Endometrial microvascular endothelial cells (primary cell): ENCODE measurements at regions not wholly inside any gene's neighbourhood (a gene's known extent, or its start where the extent isn't known, plus 50 kb on each side); places are given as distances from the start of the nearest gene placed in this dataset.

ENCODE experiments used
- in situ Hi-C: cut with HindIII; loops from 2 replicates; pipeline ENCODE4 v1.10.0; 2017; ENCODE audit warnings: low sequenced_read_pairs, low pct_unique_long_range_greater_than_20kb; ENCODE audit errors: inconsistent ontology term

DNA sequence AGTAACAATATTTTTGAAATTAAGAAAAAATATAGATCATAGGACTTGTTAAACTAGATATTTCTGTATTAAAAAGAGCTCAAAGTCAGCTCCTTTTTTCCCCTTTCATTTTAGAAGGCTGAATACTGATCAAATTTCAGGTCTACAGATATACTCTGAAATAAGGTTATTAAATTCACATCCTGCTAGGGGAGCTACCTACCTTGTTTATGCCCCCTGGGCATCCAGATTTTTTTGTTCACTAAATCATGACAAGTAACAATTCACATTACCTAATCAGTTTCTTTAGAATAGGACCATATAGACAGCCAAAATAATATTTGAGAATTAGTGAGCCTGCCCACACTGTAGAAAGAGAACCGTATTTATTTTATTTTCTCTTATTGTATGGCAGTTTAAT is 276.2 kb downstream of the USP25 start:
- in situ Hi-C loops: no loop called here

DNA sequence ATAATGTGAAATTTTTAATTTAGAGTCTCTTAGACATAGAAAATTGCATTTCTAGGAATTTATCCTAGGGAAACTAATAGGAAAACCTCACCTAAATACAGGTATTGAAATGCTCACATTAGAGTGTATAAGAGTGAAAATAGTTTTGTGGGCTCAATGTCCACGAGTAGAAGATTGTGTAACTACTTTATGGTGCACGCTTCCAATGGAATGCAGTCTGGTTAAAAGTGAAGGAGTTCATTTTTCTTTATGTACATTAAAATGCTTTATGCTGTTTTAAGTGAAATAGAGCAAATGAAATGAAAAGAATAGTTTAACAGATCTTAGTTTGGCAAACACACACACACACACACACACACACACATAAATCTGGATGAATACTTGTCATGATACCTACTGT is 278.2 kb downstream of the USP25 start:
- in situ Hi-C loops: no loop called here

DNA sequence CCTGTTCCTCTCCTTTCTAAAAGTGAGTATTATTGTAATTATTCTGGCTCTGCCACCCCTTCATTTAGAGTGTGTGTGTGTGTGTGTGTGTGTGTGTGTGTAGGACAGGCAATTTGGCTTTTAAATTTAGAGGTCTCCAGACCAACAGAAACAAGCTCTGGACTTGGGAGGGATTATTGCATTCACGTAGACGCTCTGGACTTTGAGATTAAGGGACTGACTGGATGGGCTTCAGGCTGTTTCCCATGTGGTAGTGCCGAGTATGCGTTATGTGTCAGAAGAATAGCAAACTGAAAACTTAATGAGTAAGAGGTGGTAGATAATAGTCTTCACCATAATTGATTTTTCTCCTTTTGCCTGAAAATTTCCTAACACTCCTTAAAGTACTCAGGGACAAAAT is 281.9 kb downstream of the USP25 start:
- in situ Hi-C loops: no loop called here

DNA sequence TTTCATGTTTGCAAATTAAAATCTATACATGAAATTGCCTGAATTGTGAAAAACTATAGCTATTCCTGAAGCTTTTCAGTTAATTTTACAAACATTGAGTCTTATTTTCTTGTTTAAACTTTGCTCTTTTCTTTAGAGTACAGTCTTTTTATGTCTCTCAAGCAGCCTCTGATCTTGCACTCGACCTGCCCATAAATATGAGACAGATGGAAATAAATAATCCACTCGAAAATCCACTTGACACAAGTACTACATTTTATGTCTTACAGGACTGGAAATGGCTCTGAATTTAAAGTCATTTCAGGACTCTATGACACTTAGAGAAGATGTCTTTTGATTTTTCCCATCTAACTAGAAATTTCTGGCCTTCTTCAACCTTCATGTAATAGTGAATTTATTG is 283.8 kb downstream of the USP25 start:
- in situ Hi-C loops: no loop called here

DNA sequence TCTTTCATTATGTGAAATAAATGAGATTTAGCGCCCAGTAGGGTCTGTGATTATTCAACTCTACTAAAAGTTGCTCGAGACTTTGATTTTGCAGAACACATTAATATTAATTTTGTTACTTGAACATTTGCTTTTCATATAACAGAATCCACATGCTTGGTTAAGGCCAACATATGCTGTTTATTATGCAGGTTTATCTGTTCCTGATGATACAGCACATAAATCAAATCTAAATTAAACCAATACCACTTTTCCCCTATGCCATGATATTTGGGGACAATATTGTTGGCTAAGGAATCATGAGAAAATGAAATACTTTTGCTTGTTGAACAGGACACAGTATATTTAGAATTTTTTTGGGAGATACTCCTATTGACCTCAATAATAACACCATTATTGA is 291.1 kb downstream of the USP25 start:
- in situ Hi-C loops: no loop called here

DNA sequence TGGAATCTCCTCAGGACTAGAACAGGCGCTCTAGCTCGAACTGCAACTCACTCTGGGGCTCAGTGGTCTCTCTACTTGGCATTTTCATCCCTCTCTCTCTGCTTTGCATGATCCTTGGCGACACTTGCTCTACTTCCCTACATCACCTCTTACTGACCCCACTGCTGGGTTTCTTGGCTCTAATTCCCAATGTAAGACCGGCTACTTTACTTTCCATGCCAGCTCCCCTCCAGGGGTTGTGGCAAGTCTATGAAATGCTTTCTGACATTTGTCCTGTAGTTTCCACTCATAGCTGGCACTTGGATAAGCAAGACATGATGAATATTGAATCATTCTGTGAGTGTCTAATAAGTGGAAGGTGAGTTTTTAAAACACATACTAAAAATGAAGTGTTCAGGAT is 292.3 kb downstream of the USP25 start:
- in situ Hi-C loops: no loop called here

DNA sequence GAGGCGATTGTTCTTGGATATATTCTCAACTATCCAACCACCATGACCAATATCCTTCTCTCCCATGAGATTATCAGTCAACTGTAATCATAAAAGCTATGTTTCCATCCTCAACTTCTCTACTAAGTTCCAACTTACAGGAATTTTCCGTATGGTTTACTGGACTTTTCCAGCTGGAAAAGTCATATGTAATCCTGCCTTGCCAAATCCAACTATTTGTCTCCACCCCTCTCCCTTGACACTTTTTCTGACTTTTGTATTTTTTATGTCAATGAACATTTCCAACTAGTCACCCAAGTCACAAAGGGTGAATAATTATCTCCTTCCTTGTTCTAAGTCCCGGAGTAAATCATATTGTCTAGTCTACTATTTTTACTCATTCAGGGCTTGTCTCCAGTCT is 293.1 kb downstream of the USP25 start:
- in situ Hi-C loops: no loop called here

DNA sequence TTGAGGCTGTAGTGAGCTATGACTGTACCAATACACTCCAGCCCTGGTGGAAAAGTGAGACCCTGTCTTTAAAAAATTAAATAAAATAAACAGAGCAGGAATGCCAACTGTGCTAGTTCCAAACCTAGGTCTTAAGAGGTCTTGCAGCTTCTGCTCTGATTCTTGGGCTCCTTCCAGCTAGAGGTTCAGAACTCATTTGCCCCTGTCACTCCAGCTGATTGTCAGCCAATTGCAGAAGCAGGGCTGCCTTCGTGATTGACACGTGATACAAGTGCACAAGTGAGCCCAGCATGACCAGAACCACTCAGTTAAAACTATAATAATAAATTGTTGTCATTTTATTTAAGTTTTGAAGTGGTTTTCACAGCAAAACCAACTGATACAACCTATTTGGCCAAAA is 298.4 kb downstream of the USP25 start:
- in situ Hi-C loops: no loop called here

DNA sequence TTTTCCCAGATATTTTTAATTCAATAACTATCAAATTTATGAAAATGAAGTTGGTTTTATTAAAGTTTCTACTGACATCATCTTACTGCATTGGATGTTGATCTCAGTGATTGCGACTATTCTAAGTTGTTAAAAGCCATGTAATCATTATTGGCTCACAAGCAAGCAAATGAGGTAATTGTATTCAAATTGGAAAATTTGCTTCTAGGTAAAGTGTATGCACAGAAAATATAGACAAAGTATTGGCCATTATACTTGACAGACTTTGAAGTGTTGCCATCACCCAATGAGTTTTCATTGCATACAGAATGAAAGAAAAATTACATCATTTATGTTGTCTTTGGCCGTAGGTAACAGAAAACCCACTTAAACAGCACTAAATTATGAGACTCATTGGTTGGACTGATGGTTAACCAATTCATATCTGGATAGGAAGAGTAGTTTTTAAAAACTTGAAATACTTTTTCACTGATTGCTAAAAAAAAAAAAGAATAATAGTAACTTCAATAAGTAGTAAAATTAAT is 299.2 kb downstream of the USP25 start:
- in situ Hi-C loops: no loop called here

DNA sequence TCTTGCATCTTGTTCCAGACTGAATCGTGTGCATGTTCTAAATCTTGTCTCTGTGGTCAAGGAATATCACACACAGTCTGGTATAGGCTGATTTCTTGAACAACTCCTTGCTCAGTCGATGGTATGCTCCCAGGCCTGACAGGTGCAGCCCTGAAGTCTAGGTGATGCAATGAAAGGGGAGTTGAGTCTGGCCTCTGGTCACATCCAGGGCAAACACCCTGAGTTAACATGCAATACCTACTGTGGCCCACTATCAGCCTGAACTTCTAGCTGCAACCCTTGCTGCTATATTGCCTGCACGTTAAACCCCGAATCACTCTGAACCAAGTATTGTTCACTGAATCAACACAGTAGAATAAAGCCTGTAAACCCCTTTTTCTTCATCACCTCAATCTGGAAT is 303.4 kb downstream of the USP25 start:
- in situ Hi-C loops: no loop called here

DNA sequence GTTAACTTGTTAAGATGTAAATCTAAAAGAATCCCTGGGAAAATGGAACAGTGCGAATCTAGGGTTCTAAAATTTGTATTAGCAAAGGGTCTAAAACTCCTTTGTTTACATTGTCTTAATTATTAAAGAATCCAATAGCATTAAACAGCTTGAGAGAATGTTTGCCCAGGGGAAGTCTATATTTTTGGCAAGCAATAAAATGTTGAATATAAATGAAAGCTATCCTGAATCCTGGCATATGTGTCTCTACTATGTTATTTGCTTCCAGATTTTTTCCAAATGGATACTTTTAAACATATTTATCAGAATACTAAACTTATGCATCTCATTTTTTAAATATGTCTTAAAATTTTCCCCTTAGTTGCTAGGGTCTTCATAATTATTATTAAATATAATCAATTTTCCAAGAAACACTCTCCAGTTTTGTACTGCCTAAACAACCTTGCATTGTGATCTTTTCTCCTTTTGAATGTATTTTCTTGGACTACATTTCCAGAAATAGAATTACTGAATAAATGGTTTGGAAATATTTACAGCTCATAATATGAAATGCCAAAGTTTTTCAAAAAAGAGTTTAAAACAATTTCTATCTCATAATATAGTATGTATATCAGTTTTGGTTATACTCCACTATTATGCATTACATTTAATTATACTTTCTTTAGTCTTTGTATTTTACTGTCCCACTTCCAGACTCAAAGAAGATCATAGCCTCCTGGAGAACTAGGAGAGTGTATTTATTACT is 304.8 kb downstream of the USP25 start:
- in situ Hi-C loops: no loop called here

DNA sequence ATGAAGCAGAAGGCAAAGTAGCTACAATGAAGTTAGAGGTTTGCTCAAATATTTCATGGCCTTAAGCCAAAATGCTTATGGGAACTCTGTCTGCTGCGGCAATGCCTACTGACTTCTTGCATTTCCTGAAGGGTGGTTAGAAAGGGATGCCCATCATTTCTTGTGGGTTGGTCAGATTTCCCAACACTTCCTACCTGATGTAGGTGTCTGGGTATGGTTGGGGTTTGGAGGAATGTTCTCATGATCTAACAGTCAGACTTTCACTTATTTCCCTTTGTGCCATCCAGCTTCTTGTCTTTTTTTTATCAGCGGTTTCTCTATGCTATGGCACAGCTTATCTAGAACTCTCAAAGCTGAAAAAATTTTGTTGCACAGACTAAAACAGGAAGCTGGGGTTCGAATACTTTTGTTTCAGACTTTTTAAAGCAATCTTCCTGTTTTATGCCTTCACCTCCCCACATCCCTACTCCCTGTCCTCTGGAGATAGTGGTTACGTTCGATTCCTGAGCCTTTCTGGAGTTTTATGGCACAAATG is 307.7 kb downstream of the USP25 start:
- in situ Hi-C loops: no loop called here

DNA sequence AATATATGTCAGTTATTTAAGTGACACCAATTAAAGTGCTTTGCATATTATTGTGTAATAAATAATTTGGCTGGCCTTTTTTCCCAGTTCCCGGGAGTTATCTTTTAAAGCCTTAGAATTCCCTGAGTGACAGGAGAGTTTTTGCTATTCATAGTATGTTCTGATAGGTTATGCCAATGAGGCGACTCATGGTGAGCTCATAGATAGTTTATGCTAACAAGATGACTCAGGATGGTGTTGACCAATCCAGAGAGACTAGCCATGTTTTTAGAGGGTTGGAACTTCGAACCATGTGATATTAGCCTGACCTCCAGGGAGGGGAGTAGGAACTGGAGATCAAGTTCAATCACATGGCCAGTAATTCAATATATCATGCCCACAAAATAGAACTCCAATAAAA is 310.8 kb downstream of the USP25 start:
- in situ Hi-C loops: no loop called here

DNA sequence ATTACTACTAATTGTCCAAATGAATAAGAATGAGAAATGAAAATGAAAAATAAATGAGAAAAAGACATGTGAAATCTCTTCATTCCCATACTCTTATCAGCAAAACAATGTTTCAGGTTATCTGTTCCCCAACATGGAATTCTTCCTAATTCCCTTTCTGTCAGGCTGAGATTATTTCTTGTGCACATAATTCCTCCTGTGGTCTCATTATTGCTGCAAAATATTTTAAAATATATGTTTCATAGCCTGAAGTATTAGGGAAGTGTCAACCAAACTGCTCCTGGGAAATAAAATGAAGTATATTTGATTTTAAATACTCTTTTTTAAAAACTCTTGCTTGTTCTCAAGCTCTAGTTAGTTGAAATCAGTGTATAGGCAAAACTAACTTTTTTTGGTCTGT is 314.9 kb downstream of the USP25 start:
- in situ Hi-C loops: no loop called here

DNA sequence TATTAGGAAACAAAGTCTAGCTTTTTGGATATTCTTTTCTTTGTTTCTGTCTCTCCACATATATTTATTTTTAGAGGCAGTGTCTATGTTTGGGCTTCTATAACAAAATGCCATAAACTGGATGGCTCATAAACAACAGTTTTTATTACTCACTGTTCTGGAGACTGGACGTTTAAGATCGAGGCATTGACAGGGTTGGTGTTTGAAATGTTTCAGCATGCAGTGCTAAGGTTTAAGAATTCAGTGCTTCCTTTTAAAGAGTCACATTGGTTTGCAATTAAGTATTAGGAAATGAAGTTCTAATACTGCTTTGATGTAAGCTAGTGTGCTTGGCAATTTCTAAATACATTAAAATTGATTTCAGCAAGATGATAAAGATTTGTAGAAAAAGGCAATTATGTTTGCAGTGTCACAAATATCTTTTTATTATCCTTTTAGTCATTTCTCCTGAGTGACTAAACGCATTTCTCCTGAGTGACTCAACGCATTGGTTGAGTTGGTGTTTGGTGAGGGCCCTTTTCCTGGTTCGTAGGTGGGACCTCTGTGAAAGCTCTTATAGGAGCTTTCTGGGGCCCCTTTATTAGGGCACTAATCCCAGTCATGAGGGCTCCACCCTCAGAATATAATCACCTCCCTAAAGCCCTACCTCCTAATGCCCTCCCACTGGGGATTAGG is 317.0 kb downstream of the USP25 start:
- in situ Hi-C loops: no loop called here

DNA sequence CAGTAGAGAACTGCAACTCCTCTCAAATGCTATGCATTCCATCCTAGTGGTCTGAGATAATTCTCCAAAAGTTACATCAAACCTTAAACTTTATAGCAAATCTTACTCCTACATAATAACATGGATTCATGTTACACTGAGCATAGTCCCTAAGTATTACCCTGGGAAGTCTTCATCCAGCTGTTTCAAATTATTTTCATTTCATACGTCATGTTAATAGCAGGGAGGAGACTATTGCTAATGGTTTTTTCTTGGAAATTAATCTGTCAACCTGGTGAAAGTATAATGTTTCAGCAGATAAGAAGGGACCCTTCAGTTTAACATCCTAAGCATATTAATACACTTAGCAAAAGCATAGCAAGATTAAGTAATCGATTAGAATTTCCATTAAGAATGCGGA is 318.1 kb downstream of the USP25 start:
- in situ Hi-C loops: no loop called here

DNA sequence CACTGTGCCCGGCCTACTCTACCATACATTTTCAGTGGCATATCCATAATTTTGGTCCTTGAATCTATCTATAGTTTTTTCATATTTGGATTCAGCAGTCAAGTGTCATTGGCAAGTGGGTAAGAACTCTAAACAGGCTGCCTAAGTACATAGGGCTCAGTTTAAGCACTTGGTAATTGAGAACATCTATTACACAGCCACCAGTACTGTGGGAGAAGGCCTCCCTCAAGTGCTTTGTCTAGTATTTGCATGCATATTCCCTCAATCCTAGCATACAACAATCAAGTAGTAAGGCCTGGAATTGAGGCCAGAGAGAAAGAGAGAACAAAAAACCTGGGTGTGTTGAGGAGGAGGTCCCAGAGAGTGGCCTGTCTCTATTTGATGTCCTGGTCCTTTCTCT is 325.2 kb downstream of the USP25 start:
- in situ Hi-C loops: no loop called here

DNA sequence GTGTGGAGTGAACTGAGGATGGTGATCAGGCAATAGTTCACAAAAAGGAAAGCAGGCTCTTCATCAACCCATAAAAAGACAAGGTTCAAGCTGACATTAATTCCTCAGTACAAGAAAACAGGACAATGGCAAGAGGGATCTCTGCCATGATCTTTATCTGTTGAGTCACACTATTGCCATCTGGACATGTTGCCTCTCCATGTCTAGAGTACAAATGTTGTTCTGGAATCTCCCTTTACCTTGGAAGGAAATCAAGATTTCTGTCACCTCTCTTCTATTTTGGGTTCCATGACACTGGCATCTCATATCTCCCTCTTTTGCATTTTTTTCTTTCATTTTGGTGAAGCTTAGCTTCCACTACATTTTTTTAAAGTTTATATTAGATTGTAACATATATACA is 329.1 kb downstream of the USP25 start:
- in situ Hi-C loops: no loop called here

DNA sequence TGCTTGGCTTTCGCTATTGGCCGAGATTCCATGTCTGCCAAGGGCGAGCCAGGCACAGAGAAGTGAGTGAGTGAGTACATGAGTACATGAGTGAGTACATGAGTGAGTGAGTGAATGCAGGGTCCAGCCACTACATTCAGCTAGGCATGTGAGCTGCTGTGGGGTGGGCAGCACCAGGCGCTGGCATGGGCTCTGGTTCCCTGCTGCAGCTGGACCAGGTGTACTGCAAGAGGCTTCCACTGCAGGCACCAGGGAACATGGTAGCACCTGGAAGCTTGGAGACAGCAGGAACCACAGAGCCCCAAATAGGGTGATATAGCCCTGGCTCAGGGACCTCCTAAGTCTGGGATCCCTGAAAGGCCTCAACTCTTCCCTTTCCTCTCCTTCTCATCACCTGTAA is 330.2 kb downstream of the USP25 start:
- in situ Hi-C loops: no loop called here

DNA sequence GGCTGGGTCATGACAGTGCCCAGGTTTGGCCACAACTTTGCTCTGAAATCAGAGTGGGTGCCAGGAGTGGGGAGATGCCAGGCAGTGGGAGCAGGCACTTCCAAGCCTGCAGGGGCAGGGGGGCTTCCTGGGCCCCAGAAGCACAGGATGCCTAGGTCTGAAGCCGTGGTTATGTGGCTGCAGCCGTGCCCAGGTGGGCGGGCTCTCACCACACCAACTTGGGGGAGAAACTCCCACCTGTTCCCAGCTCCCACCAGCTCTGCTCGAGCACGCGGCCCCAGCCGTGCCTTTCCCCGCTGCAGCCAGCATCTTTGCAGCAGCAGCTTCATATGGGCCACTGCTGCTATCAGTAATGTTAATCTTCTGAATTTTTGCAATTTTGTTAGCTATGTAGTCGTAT is 331.4 kb downstream of the USP25 start:
- in situ Hi-C loops: no loop called here
